ENCODE measurements at regions not wholly inside any gene's neighbourhood (a gene's known extent, or its start where the extent isn't known, plus 50 kb on each side); places are given as distances from the start of the nearest gene placed in this dataset.
"Not testable (repeated sequence)": the region's sequence is repeated elsewhere in the genome, so short reads cannot be mapped to it uniquely, and the experiment has no call there.

DNA sequence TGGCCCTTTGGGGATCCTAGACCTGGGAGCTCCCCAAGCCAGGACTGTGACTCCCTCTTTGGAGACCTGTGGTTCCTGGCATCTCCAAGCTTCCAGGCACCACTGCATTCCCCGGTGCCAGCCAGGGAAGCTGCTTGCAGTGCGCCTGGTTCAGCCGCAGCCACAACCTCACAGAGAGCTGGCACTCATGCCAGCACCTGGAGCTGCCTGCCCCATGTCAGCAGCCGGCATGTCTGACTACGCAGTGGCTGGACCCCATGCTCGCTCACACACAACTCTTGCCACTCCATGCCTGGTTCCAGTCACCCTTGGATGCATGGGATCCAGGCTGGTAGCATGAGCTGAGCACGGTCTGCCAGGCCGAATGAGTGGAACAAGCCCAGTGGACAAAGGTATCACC, 426.6 kb downstream of the LRRIQ3 start:
- no peak for DNase-seq (ENCODE audit: low read depth, low spot score)

GRCh38 chr1:73770109-73770905, 427.7 kb downstream of the LRRIQ3 start:
- DNase-seq (ENCODE audit: low read depth, low spot score): no peak

DNA sequence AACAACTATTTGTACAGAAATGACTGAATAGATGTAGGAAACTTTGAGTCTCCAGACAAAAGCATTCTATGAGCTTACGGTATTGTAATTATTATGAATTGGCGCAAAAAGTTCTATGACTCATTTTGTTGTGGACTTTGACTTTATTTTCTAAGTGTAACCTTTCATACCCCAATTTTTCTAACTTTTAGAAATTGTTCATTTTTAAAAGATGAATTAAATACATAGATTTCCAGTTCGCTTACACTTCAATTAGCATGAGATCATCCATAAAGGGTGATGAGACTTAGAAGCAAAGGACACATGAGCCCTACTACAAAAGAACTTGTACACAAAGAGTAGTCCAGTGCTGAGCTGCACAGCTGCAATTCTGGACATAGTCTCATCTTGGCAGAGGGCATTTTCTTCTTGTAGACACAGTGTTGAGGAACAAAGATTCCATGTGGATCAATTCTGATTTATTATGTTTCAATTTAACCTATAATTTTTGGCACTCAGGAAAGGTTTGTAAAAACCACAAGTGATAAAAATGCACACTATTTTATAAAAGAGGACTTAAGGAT, 431.1 kb downstream of the LRRIQ3 start:
- no peak for DNase-seq (ENCODE audit: low read depth, low spot score)

DNA sequence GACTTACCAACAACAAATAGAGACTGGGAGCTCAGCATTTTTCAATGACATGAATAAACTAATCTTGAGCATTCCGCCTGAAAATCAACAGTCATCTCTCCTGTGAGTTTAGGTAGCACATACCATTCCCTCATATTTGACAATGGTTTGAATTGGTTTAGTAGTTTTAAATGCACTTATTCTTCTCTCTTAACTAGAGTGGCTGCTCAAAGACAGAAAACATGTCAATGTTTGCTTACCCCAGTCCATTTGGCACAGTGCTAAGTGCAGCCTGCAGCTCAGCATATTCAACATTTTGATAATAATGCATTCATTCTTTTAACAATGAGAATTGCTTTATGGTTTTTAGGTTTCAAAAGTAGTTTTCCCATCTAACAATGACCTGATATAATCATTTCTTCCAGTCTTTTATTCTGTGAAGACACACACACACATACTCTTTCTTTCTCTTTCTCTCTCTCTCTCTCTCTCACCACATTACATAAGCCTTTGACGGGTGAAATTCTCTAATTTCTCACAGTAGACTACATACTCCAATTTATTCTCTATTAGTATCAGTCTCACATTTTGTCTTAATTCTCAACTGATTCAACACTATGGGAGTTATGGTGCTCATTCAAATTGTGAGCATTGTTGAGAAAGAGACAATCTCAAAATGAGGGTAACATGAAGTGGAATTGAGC, 432.3 kb downstream of the LRRIQ3 start:
- no peak for DNase-seq (ENCODE audit: low read depth, low spot score)

DNA sequence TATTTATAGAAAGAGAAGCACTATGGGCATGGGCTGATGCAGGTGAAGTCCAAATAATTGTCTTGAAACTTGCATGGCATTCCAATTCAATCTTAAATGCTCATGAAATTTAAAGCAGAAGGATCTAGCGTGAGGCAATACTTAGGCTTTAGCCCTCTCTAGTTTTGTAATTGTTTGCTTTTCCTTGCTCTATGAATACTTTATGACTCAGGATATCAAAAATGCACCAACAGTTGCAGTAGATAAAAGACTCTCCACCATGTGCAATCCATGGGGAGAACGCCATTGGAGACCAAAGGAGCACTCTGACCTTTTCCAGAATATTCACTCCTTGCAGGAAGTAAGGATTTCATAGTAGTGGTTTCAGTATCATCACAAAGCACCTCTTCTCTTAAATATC, 436.4 kb downstream of the LRRIQ3 start:
- no peak for DNase-seq (ENCODE audit: low read depth, low spot score)

GRCh38 chr1:73759011-73759410, 439.0 kb downstream of the LRRIQ3 start:
- DNase-seq (ENCODE audit: low read depth, low spot score): no peak

- DNase-seq (ENCODE audit: low read depth, low spot score): no peak
Measured at GRCh38 chr1:73756817-73757216, 441.2 kb downstream of the LRRIQ3 start.

- DNase-seq (ENCODE audit: low read depth, low spot score): no peak
Measured at GRCh38 chr1:73755649-73756048, 442.3 kb downstream of the LRRIQ3 start.

- DNase-seq (ENCODE audit: low read depth, low spot score): no peak
Measured at GRCh38 chr1:73749996-73750395, 448.0 kb downstream of the LRRIQ3 start.

DNA sequence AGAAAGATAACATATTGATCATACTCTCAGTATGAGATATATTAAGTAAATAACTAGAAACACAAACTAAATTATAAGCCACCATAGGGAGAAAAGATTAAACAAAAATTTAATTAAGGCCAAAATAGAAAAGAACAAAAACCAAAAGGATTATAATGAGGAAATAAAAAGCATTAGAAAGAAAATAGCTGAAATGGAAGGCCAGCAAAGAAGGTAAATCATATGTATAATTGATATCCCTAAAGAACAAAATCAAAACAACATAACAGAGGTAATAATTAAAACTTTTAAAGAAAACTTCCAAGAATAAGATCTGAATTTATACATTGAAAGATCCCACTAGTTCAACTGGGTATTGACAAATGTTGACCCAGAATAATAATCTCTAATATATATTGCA, 453.0 kb downstream of the LRRIQ3 start:
- DNase-seq (ENCODE audit: low read depth, low spot score): no peak

- no peak for DNase-seq (ENCODE audit: low read depth, low spot score)
Measured at GRCh38 chr1:73736125-73736524, 461.9 kb downstream of the LRRIQ3 start.

GRCh38 chr1:73727036-73727435, 470.9 kb downstream of the LRRIQ3 start:
- no peak for DNase-seq (ENCODE audit: low read depth, low spot score)

DNA sequence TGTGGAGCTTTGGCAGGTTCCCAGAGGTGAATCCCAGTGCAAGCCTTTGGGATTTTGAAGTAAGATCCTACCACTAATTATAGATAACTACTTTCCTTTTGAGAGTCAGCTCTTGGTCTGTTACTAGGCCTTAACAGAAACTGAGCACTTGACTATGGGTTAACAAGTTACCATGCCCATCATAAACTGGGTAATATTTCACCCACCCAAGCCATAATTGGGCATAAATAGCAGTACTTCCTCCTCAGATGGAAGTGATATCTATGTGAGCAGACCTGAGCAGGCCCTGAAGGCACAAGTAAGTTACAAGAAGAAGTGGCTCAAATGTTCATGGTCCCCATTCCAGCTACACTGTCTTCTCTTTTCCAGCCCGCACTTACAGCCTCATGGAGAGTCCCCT, 475.9 kb downstream of the LRRIQ3 start:
- no peak for DNase-seq (ENCODE audit: low read depth, low spot score)

DNA sequence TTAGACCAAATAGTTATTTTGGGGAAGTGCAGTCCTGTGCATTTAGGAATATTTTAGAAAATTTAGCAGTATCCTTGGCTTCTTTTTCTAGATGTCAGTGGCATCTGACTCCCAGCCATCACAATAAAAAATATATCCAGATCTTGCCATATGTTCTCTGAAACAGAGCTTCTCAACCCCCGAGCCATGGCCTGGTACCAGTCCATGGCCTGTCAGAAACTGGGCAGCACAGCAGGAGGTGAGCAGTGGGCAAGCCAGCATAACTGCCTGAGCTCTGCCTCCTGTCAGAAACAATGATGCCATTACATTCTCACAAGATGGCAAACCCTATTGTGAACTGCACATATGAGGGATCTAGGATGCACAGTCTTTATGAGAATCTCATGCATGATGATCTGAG, 480.0 kb downstream of the LRRIQ3 start:
- no peak for DNase-seq (ENCODE audit: low read depth, low spot score)

- DNase-seq (ENCODE audit: low read depth, low spot score): no peak
Measured at GRCh38 chr1:73711089-73711488, 486.9 kb downstream of the LRRIQ3 start.

GRCh38 chr1:73701826-73702225, 496.1 kb downstream of the LRRIQ3 start:
- DNase-seq (ENCODE audit: low read depth, low spot score): no peak

DNA sequence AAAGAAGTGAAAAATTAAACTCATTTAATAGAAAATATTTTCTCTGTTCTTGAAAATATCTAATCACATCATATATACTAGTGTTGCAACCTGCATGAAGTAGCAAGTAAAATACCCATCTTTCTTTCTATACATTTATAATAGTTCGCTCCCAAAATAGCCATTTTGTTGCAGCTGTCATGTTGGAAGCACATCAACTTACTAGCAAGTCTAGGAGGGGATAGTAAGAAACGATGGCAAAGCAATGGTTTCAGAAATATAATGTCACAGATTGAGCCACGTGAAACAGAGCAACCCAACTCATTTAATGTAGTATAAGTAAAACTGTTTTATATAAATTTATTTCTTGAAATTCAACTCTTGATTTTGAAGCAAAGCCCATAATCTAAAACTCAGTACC, 521.8 kb downstream of the LRRIQ3 start:
- no peak for DNase-seq (ENCODE audit: low read depth, low spot score)

- no peak for DNase-seq (ENCODE audit: low read depth, low spot score)
Measured at GRCh38 chr1:73674945-73675561, 522.9 kb downstream of the LRRIQ3 start.

- no peak for DNase-seq (ENCODE audit: low read depth, low spot score)
Measured at GRCh38 chr1:73673971-73674370, 524.0 kb downstream of the LRRIQ3 start.

DNA sequence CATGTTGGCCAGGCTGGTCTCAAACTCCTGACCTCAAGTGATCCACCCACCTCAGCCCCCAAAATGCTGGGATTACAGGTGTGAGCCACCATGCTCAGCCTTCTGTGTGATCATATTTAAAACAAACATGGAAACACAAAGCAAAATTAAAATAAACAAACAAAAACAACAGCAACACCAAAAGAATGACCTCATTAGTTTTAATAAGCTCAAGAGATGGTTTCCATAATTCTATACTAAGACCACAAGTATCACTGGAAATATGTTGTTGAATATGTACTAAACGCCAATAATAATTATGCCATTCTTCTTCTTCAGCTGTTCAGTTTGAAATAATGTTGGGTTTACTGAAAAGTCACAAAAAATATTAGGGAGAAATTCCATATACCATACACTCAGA, 526.4 kb downstream of the LRRIQ3 start:
- DNase-seq (ENCODE audit: low read depth, low spot score): no peak

GRCh38 chr1:73667959-73668358, 530.0 kb downstream of the LRRIQ3 start:
- DNase-seq (ENCODE audit: low read depth, low spot score): not testable (repeated sequence)

- DNase-seq (ENCODE audit: low read depth, low spot score): no peak
Measured at GRCh38 chr1:73662526-73662925, 535.5 kb downstream of the LRRIQ3 start.

- DNase-seq (ENCODE audit: low read depth, low spot score): no peak
Measured at GRCh38 chr1:73659136-73659535, 538.8 kb downstream of the LRRIQ3 start.

Measured in smooth muscle cell of the brain vasculature (primary cell).